ENCODE measurements at regions not wholly inside any gene's neighbourhood (a gene's known extent, or its start where the extent isn't known, plus 50 kb on each side); places are given as distances from the start of the nearest gene placed in this dataset.

DNA sequence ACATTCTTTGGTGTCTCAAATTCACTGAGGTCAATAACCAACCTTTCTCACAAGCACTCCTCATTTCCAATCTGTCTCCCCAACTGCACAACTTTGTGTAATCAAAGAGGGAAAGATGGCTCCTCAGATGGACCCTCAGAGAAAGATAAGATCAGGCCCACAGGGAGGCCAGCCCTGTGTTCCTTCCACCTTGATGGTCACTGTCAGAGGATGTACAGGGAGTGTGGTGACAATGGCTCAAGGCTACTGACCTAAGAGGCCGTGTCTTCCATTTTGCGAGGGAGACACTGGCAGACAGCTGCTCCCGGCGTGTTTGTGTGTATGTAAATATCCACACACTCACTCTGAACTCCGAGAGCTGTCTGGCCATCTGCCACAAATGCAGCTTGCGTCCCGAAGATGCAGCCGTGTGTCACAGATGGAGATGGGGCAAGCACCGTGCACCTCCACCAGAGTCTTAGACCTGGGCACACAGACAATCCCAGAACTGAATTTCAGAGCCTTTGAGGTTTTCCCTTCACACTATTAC lies 712.1 kb upstream of the NRP1 start:
- TF ChIP-seq EZH2phosphoT487 (IDR thresholded peaks at IDR 0.05; ENCODE audit: insufficient read depth, low read depth) = no peak
- TF ChIP-seq EZH2 (IDR thresholded peaks at IDR 0.05; ENCODE audit: insufficient read depth, poor library complexity, severe bottlenecking) = no peak
